HEK293 (cell line): ENCODE measurements at regions not wholly inside any gene's neighbourhood (a gene's known extent, or its start where the extent isn't known, plus 50 kb on each side); places are given as distances from the start of the nearest gene placed in this dataset.

ENCODE experiments used
- CTCF ChIA-PET: fragments of 350-600 bp; formaldehyde crosslinking; extraction: SDS; loops from one replicate; lab custom pipeline; 2021; ENCODE audit warnings: antibody characterized with exemption; lab: Yijun Ruan, JAX
- POLR2A ChIA-PET: fragments of 300-600 bp; formaldehyde crosslinking; extraction: SDS; loops from one replicate; lab custom pipeline; 2020; ENCODE audit warnings: antibody characterized with exemption, inconsistent platforms; lab: Yijun Ruan, JAX
- H3K27ac ChIP-seq: fragments of 200-500 bp; sonication (Bioruptor generic); 2 replicates; pipeline ENCODE4 v1.5.1; 2014; ENCODE audit warnings: low read depth, low read length, control low read depth, inconsistent platforms; ENCODE audit errors: extremely low read depth
- H3K36me3 ChIP-seq, 2 experiments: fragments of 200-500 bp in 1 of 2; sonication (Bioruptor generic) in 1 of 2; 1 replicate in 1 of 2; 2 replicates in 1 of 2; pipeline ENCODE4 v1.5.1; 2014 to 2017; ENCODE audit warnings: inconsistent platforms in 2 of 2, low read length in 2 of 2; ENCODE audit not compliant: control insufficient read depth in 2 of 2, insufficient read depth in 1 of 2
- H3K4me1 ChIP-seq: fragments of 200-500 bp; sonication (Bioruptor generic); 2 replicates; pipeline ENCODE4 v1.5.1; 2014; ENCODE audit warnings: mild to moderate bottlenecking, low read length, inconsistent platforms; ENCODE audit not compliant: control insufficient read depth, insufficient read depth
- H3K4me3 ChIP-seq: 2 replicates; pipeline ENCODE4 v1.5.1; 2011; ENCODE audit warnings: low read depth, mild to moderate bottlenecking, control low read depth, low read length, moderate library complexity
- H3K9me3 ChIP-seq: fragments of 200-500 bp; sonication (Bioruptor generic); 2 replicates; pipeline ENCODE4 v1.5.1; 2014; ENCODE audit warnings: low read depth, low read length, inconsistent platforms; ENCODE audit not compliant: control insufficient read depth, insufficient read depth
- KLF10 ChIP-seq: fragments of 450-650 bp; IDR thresholded peaks from 2 replicates; pipeline ENCODE4 v1.5.1; 2018; ENCODE audit warnings: missing biosample characterization, mild to moderate bottlenecking, missing genetic modification characterization
- RBAK ChIP-seq: fragments of 450-650 bp; formaldehyde crosslinking; IDR thresholded peaks from 2 replicates; pipeline ENCODE4 v1.5.1; 2016; ENCODE audit warnings: missing biosample characterization, missing genetic modification characterization
- ZBTB8A ChIP-seq: fragments of 450-650 bp; formaldehyde crosslinking; IDR thresholded peaks from 2 replicates; pipeline ENCODE4 v1.5.1; 2016; ENCODE audit warnings: missing biosample characterization, missing genetic modification characterization
- ZEB2 ChIP-seq: fragments of 450-650 bp; formaldehyde crosslinking; IDR thresholded peaks from 2 replicates; pipeline ENCODE4 v1.5.1; 2016; ENCODE audit warnings: missing biosample characterization, missing genetic modification characterization
- ZFP37 ChIP-seq: fragments of 450-650 bp; formaldehyde crosslinking; IDR thresholded peaks from 2 replicates; pipeline ENCODE4 v1.5.1; 2016; ENCODE audit warnings: missing biosample characterization, missing genetic modification characterization
- ZNF114 ChIP-seq: fragments of 450-650 bp; formaldehyde crosslinking; IDR thresholded peaks from 2 replicates; pipeline ENCODE4 v1.5.0; 2017; ENCODE audit warnings: missing biosample characterization, missing genetic modification characterization
- ZNF140 ChIP-seq: fragments of 450-650 bp; formaldehyde crosslinking; IDR thresholded peaks from 2 replicates; pipeline ENCODE4 v1.5.1; 2016; ENCODE audit warnings: missing biosample characterization, missing genetic modification characterization
- ZNF146 ChIP-seq: fragments of 450-650 bp; formaldehyde crosslinking; IDR thresholded peaks from 2 replicates; pipeline ENCODE4 v1.5.1; 2016; ENCODE audit warnings: missing biosample characterization, missing genetic modification characterization
- ZNF16 ChIP-seq: fragments of 450-650 bp; formaldehyde crosslinking; IDR thresholded peaks from 2 replicates; pipeline ENCODE4 v1.5.1; 2016; ENCODE audit warnings: low read depth, missing biosample characterization, missing genetic modification characterization
- ZNF311 ChIP-seq: fragments of 450-650 bp; formaldehyde crosslinking; IDR thresholded peaks from 2 replicates; pipeline ENCODE4 v1.5.1; 2017; ENCODE audit warnings: missing biosample characterization, missing genetic modification characterization, borderline replicate concordance
- ZNF423 ChIP-seq: fragments of 450-650 bp; formaldehyde crosslinking; IDR thresholded peaks from 2 replicates; pipeline ENCODE4 v1.5.1; 2016; ENCODE audit warnings: missing biosample characterization, missing genetic modification characterization
- ZNF514 ChIP-seq: fragments of 450-650 bp; formaldehyde crosslinking; IDR thresholded peaks from 2 replicates; pipeline ENCODE4 v1.5.1; 2016; ENCODE audit warnings: missing biosample characterization, missing genetic modification characterization
- ZNF521 ChIP-seq: fragments of 450-650 bp; formaldehyde crosslinking; IDR thresholded peaks from 2 replicates; pipeline ENCODE4 v1.5.1; 2017; ENCODE audit warnings: missing biosample characterization, mild to moderate bottlenecking, missing genetic modification characterization
- ZNF600 ChIP-seq: fragments of 450-650 bp; formaldehyde crosslinking; IDR thresholded peaks from 2 replicates; pipeline ENCODE4 v1.5.1; 2016; ENCODE audit warnings: missing biosample characterization, missing genetic modification characterization
- ZNF610 ChIP-seq: fragments of 450-650 bp; formaldehyde crosslinking; IDR thresholded peaks from 2 replicates; pipeline ENCODE4 v1.5.1; 2016; ENCODE audit warnings: missing biosample characterization, missing genetic modification characterization, borderline replicate concordance
- ZNF776 ChIP-seq: fragments of 450-650 bp; formaldehyde crosslinking; IDR thresholded peaks from 2 replicates; pipeline ENCODE4 v1.5.0; 2017; ENCODE audit warnings: missing biosample characterization, missing genetic modification characterization, borderline replicate concordance
- TF ChIP-seq, protein P1 (sequence below): fragments of 450-650 bp; formaldehyde crosslinking; IDR thresholded peaks from 2 replicates; pipeline ENCODE4 v1.5.1; 2016; ENCODE audit warnings: missing biosample characterization, missing genetic modification characterization
- TF ChIP-seq, protein P2 (sequence below): fragments of 450-650 bp; formaldehyde crosslinking; IDR thresholded peaks from 2 replicates; pipeline ENCODE4 v1.5.1; 2016; ENCODE audit warnings: missing biosample characterization, missing genetic modification characterization
- TF ChIP-seq, protein P3 (sequence below): fragments of 450-650 bp; formaldehyde crosslinking; IDR thresholded peaks from 2 replicates; pipeline ENCODE4 v1.5.1; 2016; ENCODE audit warnings: missing biosample characterization, missing genetic modification characterization

DNA sequence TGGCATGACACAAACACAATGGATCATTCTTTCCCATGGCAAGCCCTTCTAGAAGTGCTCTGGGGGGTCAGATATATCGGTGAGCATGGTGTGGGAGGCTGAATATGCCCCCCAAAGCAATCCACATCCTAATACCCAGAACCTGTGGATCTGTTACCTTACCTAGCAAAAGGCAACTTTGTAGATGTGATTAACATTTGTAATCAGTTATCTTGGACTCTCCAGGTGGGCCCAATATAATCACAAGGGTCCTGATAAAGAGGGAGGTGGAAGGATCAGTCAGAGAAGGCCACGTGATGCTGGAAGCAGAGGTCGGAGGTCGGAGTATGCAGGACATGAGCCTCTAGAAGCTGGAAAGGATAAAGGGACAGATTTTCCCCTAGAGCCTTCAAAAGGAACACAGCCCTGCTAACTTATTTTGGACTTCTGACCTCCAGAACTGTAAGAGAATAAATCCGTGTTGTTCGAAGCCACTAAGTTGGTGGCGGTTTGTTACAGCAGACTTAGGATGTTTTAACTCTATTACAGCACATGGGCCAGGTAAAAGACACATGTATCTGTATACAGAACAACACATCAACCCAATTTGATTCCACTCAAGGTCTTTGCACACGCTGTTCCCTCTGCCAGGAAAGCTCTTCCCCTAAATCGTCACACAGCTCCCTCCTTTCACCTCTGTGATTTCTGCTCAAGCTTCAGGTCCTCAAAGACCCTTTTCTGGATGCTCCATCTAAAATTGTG, 115.3 kb downstream of the NOG start:
- POLR2A ChIA-PET, result interaction anchor here (0.6 to 1.1 kb wide), 2 partner anchors 28 to 115 kb away, joined by 3 to 4 read pairs; no protein-coding TSS in a partner anchor
- CTCF ChIA-PET, result interaction anchor here (1.0 to 2.5 kb wide), 6 partner anchors 7 to 209 kb away, joined by 3 to 15 read pairs (median 4); no protein-coding TSS in a partner anchor
- TF ChIP-seq ZFP37, result no peak
- TF ChIP-seq ZNF423 (tag by site-specific recombination), result no peak
- TF ChIP-seq, protein P1, sequence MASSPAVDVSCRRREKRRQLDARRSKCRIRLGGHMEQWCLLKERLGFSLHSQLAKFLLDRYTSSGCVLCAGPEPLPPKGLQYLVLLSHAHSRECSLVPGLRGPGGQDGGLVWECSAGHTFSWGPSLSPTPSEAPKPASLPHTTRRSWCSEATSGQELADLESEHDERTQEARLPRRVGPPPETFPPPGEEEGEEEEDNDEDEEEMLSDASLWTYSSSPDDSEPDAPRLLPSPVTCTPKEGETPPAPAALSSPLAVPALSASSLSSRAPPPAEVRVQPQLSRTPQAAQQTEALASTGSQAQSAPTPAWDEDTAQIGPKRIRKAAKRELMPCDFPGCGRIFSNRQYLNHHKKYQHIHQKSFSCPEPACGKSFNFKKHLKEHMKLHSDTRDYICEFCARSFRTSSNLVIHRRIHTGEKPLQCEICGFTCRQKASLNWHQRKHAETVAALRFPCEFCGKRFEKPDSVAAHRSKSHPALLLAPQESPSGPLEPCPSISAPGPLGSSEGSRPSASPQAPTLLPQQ (tag by site-specific recombination), result no peak
- TF ChIP-seq ZNF776, result no peak
- no peak for TF ChIP-seq ZNF514 (tag by site-specific recombination)
- TF ChIP-seq, all 188 proteins: peak for 0
- no peak overlapping the region for H3K4me3 ChIP-seq
- no peaks in the 10 kb centered on the region for H3K9me3 ChIP-seq
- H3K4me1 ChIP-seq, result no peaks in the 10 kb centered on the region
- H3K36me3 ChIP-seq, result no peaks in the 10 kb centered on the region
- H3K27ac ChIP-seq, result no peak overlapping the region

DNA sequence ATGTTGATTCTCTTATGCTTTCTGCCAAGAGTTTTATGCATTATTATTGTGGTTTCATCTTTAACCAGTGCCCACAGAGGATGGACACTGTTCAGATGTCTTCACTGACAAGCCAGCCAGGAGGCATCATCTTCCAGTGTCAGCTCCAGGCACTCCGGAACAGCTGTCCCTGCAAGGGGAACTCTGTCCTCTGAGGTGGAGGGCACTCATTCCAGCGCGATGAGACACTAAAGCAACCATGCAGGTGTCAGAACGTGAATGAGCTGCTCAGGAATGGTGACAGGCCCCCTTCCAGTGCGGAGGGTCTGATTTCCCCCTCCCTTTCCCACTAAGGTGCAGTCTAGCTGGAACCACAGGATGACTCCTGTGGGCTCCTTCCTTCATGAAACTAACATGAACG, 117.5 kb downstream of the NOG start:
- POLR2A ChIA-PET, result interaction anchor here (1.4 kb wide), 1 partner anchor 118 kb away, joined by 3 read pairs; the partner anchor contains the start of gene NOG
- Histone ChIP-seq H3K4me3 (no peak overlapping the region), H3K9me3 (no peaks in the 10 kb centered on the region), H3K36me3 (no peaks in the 10 kb centered on the region), H3K27ac (no peak overlapping the region), H3K4me1 (no peaks in the 10 kb centered on the region)
- TF ChIP-seq, protein P2, sequence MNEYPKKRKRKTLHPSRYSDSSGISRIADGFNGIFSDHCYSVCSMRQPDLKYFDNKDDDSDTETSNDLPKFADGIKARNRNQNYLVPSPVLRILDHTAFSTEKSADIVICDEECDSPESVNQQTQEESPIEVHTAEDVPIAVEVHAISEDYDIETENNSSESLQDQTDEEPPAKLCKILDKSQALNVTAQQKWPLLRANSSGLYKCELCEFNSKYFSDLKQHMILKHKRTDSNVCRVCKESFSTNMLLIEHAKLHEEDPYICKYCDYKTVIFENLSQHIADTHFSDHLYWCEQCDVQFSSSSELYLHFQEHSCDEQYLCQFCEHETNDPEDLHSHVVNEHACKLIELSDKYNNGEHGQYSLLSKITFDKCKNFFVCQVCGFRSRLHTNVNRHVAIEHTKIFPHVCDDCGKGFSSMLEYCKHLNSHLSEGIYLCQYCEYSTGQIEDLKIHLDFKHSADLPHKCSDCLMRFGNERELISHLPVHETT (tag by site-specific recombination), result no peak
- no peak for TF ChIP-seq ZNF146 (tag by site-specific recombination)
- TF ChIP-seq KLF10, result no peak
- no peak for TF ChIP-seq ZNF600
- TF ChIP-seq ZBTB8A (tag by site-specific recombination), result no peak
- TF ChIP-seq ZEB2, result no peak
- no peak for TF ChIP-seq ZNF140
- TF ChIP-seq ZNF521 (tag by site-specific recombination), result no peak
- TF ChIP-seq ZNF16, result no peak
- TF ChIP-seq RBAK (tag by site-specific recombination), result no peak
- TF ChIP-seq ZNF311 (tag by site-specific recombination), result no peak
- TF ChIP-seq ZNF610 (tag by site-specific recombination), result no peak
- no peak for TF ChIP-seq ZNF114 (tag by site-specific recombination)
- TF ChIP-seq, protein P3, sequence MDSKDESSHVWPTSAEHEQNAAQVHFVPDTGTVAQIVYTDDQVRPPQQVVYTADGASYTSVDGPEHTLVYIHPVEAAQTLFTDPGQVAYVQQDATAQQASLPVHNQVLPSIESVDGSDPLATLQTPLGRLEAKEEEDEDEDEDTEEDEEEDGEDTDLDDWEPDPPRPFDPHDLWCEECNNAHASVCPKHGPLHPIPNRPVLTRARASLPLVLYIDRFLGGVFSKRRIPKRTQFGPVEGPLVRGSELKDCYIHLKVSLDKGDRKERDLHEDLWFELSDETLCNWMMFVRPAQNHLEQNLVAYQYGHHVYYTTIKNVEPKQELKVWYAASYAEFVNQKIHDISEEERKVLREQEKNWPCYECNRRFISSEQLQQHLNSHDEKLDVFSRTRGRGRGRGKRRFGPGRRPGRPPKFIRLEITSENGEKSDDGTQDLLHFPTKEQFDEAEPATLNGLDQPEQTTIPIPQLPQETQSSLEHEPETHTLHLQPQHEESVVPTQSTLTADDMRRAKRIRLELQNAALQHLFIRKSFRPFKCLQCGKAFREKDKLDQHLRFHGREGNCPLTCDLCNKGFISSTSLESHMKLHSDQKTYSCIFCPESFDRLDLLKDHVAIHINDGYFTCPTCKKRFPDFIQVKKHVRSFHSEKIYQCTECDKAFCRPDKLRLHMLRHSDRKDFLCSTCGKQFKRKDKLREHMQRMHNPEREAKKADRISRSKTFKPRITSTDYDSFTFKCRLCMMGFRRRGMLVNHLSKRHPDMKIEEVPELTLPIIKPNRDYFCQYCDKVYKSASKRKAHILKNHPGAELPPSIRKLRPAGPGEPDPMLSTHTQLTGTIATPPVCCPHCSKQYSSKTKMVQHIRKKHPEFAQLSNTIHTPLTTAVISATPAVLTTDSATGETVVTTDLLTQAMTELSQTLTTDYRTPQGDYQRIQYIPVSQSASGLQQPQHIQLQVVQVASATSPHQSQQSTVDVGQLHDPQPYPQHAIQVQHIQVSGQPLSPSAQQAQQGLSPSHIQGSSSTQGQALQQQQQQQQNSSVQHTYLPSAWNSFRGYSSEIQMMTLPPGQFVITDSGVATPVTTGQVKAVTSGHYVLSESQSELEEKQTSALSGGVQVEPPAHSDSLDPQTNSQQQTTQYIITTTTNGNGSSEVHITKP, result no peak
- CTCF ChIA-PET, result interaction anchor here (0.6 to 2.3 kb wide), 4 partner anchors 56 to 212 kb away, joined by 4 to 8 read pairs (median 6); no protein-coding TSS in a partner anchor
